ENCODE measurements at regions not wholly inside any gene's neighbourhood (a gene's known extent, or its start where the extent isn't known, plus 50 kb on each side); places are given as distances from the start of the nearest gene placed in this dataset.

GRCh38 chr9:79176014-79176697 lies 395.6 kb upstream of the TLE4 start:
- H3K27me3 ChIP-seq = no peaks in the 10 kb centered on the region
- H3K27ac ChIP-seq = no peak overlapping the region
- H3K4me3 ChIP-seq = no peak overlapping the region
- no peaks in the 10 kb centered on the region for H3K4me1 ChIP-seq
- intact Hi-C loops (cut with DNase I) = no loop called here
- H3K36me3 ChIP-seq = no peaks in the 10 kb centered on the region
- H3K9me3 ChIP-seq = no peaks in the 10 kb centered on the region
- 35 to 62% methylated on average over 4 of the region's 4 CpGs for WGBS, 2 donors
- no peak for DNase-seq
- TF ChIP-seq POLR2AphosphoS5 (IDR thresholded peaks at IDR 0.05) (no peak), POLR2A (IDR thresholded peaks at IDR 0.05) (no peak), EP300 (IDR thresholded peaks at IDR 0.05) (no peak)
- TF ChIP-seq, protein P1, sequence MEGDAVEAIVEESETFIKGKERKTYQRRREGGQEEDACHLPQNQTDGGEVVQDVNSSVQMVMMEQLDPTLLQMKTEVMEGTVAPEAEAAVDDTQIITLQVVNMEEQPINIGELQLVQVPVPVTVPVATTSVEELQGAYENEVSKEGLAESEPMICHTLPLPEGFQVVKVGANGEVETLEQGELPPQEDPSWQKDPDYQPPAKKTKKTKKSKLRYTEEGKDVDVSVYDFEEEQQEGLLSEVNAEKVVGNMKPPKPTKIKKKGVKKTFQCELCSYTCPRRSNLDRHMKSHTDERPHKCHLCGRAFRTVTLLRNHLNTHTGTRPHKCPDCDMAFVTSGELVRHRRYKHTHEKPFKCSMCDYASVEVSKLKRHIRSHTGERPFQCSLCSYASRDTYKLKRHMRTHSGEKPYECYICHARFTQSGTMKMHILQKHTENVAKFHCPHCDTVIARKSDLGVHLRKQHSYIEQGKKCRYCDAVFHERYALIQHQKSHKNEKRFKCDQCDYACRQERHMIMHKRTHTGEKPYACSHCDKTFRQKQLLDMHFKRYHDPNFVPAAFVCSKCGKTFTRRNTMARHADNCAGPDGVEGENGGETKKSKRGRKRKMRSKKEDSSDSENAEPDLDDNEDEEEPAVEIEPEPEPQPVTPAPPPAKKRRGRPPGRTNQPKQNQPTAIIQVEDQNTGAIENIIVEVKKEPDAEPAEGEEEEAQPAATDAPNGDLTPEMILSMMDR (IDR thresholded peaks at IDR 0.05) = no peak

GRCh38 chr9:79184831-79185230 lies 386.9 kb upstream of the TLE4 start:
- 62 to 77% methylated on average over 2 of the region's 2 CpGs for WGBS, 2 donors

GRCh38 chr9:79185866-79186265 lies 385.9 kb upstream of the TLE4 start:
- TF ChIP-seq, protein P1 (IDR thresholded peaks at IDR 0.05) = no peak
- TF ChIP-seq POLR2A (IDR thresholded peaks at IDR 0.05) (no peak), POLR2AphosphoS5 (IDR thresholded peaks at IDR 0.05) (no peak), EP300 (IDR thresholded peaks at IDR 0.05) (no peak)
- Histone ChIP-seq H3K27me3 (no peaks in the 10 kb centered on the region), H3K27ac (no peak overlapping the region), H3K36me3 (no peaks in the 10 kb centered on the region), H3K9me3 (no peaks in the 10 kb centered on the region), H3K4me3 (no peak overlapping the region), H3K4me1 (no peaks in the 10 kb centered on the region)
- DNase-seq = no peak
- intact Hi-C loops (cut with DNase I) = no loop called here

More at GRCh38 chr9:79184831-79185230, 386.9 kb upstream of the TLE4 start:
- Histone ChIP-seq H3K4me3 (no peak overlapping the region), H3K36me3 (no peaks in the 10 kb centered on the region), H3K27ac (no peak overlapping the region), H3K27me3 (no peaks in the 10 kb centered on the region), H3K9me3 (no peaks in the 10 kb centered on the region), H3K4me1 (no peaks in the 10 kb centered on the region)
- intact Hi-C loops (cut with DNase I) = no loop called here
- no peak for DNase-seq
- TF ChIP-seq EP300 (IDR thresholded peaks at IDR 0.05) = no peak
- no peak for TF ChIP-seq POLR2A (IDR thresholded peaks at IDR 0.05)
- TF ChIP-seq, protein P1 (IDR thresholded peaks at IDR 0.05) = no peak
- no peak for TF ChIP-seq POLR2AphosphoS5 (IDR thresholded peaks at IDR 0.05)

DNA sequence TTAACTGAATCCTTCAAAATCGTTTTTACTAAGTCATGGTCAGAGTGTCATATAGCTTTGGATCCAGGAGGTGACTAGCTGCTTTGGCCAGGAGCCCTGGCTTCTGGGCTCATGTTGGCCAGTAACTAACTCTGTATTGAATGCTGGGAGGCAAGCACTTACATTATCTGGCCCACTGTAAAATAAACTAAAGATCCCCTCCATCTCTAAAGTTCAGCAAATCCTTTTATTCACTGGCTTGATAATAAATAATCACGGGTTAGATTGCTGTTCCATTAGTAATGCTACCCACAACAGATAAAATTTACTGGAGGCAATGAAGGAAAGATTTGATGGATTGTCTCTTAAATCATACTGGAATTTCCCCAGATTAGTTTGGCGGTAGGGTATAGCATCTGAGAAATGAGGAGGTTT lies 382.2 kb upstream of the TLE4 start:
- 55 to 65% methylated on average over 3 of the region's 3 CpGs for WGBS, 2 donors
- Histone ChIP-seq H3K27ac (no peak overlapping the region), H3K36me3 (no peaks in the 10 kb centered on the region), H3K27me3 (no peaks in the 10 kb centered on the region), H3K9me3 (no peaks in the 10 kb centered on the region), H3K4me1 (no peaks in the 10 kb centered on the region), H3K4me3 (no peak overlapping the region)
- no peak for DNase-seq
- intact Hi-C loops (cut with DNase I) = no loop called here
- TF ChIP-seq EP300 (IDR thresholded peaks at IDR 0.05) (no peak), POLR2A (IDR thresholded peaks at IDR 0.05) (no peak)
- TF ChIP-seq, protein P1 (IDR thresholded peaks at IDR 0.05) = no peak

DNA sequence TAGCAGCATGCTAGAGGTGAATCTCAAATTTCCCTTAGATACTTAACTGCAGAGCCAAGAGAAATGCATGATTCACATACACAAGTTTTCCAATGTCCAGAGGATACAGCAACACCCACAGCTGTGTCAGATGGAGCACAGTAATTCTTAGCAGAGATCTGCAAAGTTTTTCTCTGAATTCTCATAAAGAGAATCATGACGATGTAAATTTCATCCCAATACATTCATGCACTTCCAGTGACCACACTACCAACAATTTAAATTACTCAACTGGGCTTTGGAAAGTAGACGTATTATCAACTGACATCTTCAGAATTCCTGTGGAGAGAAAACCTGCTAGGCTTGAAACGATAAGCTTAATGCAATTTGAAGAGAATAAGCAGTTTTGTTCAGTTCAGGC lies 378.8 kb upstream of the TLE4 start:
- H3K36me3 ChIP-seq = no peaks in the 10 kb centered on the region
- no peaks in the 10 kb centered on the region for H3K27me3 ChIP-seq
- TF ChIP-seq POLR2A (IDR thresholded peaks at IDR 0.05) = no peak
- TF ChIP-seq EP300 (IDR thresholded peaks at IDR 0.05) = no peak
- TF ChIP-seq, protein P1 (IDR thresholded peaks at IDR 0.05) = no peak
- no peak for TF ChIP-seq POLR2AphosphoS5 (IDR thresholded peaks at IDR 0.05)
- WGBS, 2 donors = 88 to 91% methylated on average over 3 of the region's 3 CpGs
- no peaks in the 10 kb centered on the region for H3K4me1 ChIP-seq
- no peak for DNase-seq
- intact Hi-C loops (cut with DNase I) = no loop called here
- H3K4me3 ChIP-seq = no peak overlapping the region
- no peak overlapping the region for H3K27ac ChIP-seq
- no peaks in the 10 kb centered on the region for H3K9me3 ChIP-seq
